GM19468 (cell line): ENCODE measurements at regions not wholly inside any gene's neighbourhood (a gene's known extent, or its start where the extent isn't known, plus 50 kb on each side); places are given as distances from the start of the nearest gene placed in this dataset.

Experiments used
- ATAC-seq: cut with Tn5 transposase; IDR thresholded peaks from one replicate; pipeline ENCODE4 v1.9.1; 2021; ENCODE audit warnings: mild to moderate bottlenecking, moderate library complexity, moderate number of reproducible peaks; ENCODE audit not compliant: unreplicated experiment; ENCODE audit errors: extremely low read depth

- ATAC-seq: no peak
These were observed 212.9 kb upstream of the LRRN1 start for GRCh38 chr3:3586336-3586735.

- ATAC-seq: no peak
These were observed 219.6 kb upstream of the LRRN1 start for GRCh38 chr3:3579658-3580057.

GRCh38 chr3:3578718-3579117 lies 220.5 kb upstream of the LRRN1 start:
- ATAC-seq: no peak

- ATAC-seq: no peak
These were observed 221.4 kb upstream of the LRRN1 start for GRCh38 chr3:3577823-3578222.

- ATAC-seq: no peak
These were observed 225.9 kb upstream of the LRRN1 start for GRCh38 chr3:3573341-3573740.

- ATAC-seq: no peak
These were observed 238.5 kb upstream of the LRRN1 start for GRCh38 chr3:3560591-3561311.

- no peak for ATAC-seq
These were observed 239.4 kb upstream of the LRRN1 start for GRCh38 chr3:3559786-3560185.

- ATAC-seq: no peak
These were observed 243.2 kb upstream of the LRRN1 start for GRCh38 chr3:3556078-3556477.

GRCh38 chr3:3553236-3553635 lies 246.0 kb upstream of the LRRN1 start:
- no peak for ATAC-seq

- no peak for ATAC-seq
These were observed 246.5 kb upstream of the LRRN1 start for GRCh38 chr3:3552761-3553160.

- ATAC-seq: no peak
These were observed 247.2 kb upstream of the LRRN1 start for GRCh38 chr3:3551981-3552380.

GRCh38 chr3:3545360-3545759 lies 253.9 kb upstream of the LRRN1 start:
- no peak for ATAC-seq

GRCh38 chr3:3538451-3538850 lies 260.8 kb upstream of the LRRN1 start:
- no peak for ATAC-seq

GRCh38 chr3:3532508-3532907 lies 266.7 kb upstream of the LRRN1 start:
- no peak for ATAC-seq

GRCh38 chr3:3531476-3531875 lies 267.8 kb upstream of the LRRN1 start:
- no peak for ATAC-seq

- no peak for ATAC-seq
These were observed 280.0 kb upstream of the LRRN1 start for GRCh38 chr3:3519266-3519665.

- no peak for ATAC-seq
These were observed 282.2 kb upstream of the LRRN1 start for GRCh38 chr3:3516996-3517395.

- no peak for ATAC-seq
These were observed 282.8 kb upstream of the LRRN1 start for GRCh38 chr3:3516384-3516783.

GRCh38 chr3:3509665-3510064 lies 289.6 kb upstream of the LRRN1 start:
- ATAC-seq: no peak

GRCh38 chr3:3504686-3505085 lies 294.5 kb upstream of the LRRN1 start:
- no peak for ATAC-seq

- ATAC-seq: no peak
These were observed 295.8 kb upstream of the LRRN1 start for GRCh38 chr3:3503411-3503810.

GRCh38 chr3:3499987-3500386 lies 299.2 kb upstream of the LRRN1 start:
- no peak for ATAC-seq
